AG09309 (cell line): ENCODE measurements at regions not wholly inside any gene's neighbourhood (a gene's known extent, or its start where the extent isn't known, plus 50 kb on each side); places are given as distances from the start of the nearest gene placed in this dataset.
A peak's percentile ranks its signal among the peaks of the same experiment; 100 is the strongest.
"Not testable (repeated sequence)": the region's sequence is repeated elsewhere in the genome, so short reads cannot be mapped to it uniquely, and the experiment has no call there.

Experiments
- DNase-seq: peaks from one replicate; pipeline ENCODE4 v3.0.0-alpha.2; 2010; ENCODE audit warnings: low read depth
- H3K4me3 ChIP-seq: 2 replicates; pipeline ENCODE4 v1.5.1; 2011; ENCODE audit warnings: mild to moderate bottlenecking, low read depth, low read length, moderate library complexity; ENCODE audit not compliant: control insufficient read depth
- TF ChIP-seq, protein P1 (sequence below): IDR thresholded peaks from 2 replicates; pipeline ENCODE4 v1.5.1; 2011; ENCODE audit warnings: mild to moderate bottlenecking, low read depth, low read length, inconsistent platforms; ENCODE audit not compliant: insufficient read depth, control insufficient read depth; ENCODE audit errors: missing control alignments

- peak; percentile 93 for DNase-seq
- H3K4me3 ChIP-seq = no peak overlapping the region
- TF ChIP-seq, protein P1, sequence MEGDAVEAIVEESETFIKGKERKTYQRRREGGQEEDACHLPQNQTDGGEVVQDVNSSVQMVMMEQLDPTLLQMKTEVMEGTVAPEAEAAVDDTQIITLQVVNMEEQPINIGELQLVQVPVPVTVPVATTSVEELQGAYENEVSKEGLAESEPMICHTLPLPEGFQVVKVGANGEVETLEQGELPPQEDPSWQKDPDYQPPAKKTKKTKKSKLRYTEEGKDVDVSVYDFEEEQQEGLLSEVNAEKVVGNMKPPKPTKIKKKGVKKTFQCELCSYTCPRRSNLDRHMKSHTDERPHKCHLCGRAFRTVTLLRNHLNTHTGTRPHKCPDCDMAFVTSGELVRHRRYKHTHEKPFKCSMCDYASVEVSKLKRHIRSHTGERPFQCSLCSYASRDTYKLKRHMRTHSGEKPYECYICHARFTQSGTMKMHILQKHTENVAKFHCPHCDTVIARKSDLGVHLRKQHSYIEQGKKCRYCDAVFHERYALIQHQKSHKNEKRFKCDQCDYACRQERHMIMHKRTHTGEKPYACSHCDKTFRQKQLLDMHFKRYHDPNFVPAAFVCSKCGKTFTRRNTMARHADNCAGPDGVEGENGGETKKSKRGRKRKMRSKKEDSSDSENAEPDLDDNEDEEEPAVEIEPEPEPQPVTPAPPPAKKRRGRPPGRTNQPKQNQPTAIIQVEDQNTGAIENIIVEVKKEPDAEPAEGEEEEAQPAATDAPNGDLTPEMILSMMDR = no peak
These were observed 335.8 kb upstream of the SFRP2 start for GRCh38 chr4:154124539-154125255.

GRCh38 chr4:154123897-154124296 lies 335.0 kb upstream of the SFRP2 start:
- H3K4me3 ChIP-seq = no peak overlapping the region
- TF ChIP-seq, protein P1 = no peak
- no peak for DNase-seq

DNA sequence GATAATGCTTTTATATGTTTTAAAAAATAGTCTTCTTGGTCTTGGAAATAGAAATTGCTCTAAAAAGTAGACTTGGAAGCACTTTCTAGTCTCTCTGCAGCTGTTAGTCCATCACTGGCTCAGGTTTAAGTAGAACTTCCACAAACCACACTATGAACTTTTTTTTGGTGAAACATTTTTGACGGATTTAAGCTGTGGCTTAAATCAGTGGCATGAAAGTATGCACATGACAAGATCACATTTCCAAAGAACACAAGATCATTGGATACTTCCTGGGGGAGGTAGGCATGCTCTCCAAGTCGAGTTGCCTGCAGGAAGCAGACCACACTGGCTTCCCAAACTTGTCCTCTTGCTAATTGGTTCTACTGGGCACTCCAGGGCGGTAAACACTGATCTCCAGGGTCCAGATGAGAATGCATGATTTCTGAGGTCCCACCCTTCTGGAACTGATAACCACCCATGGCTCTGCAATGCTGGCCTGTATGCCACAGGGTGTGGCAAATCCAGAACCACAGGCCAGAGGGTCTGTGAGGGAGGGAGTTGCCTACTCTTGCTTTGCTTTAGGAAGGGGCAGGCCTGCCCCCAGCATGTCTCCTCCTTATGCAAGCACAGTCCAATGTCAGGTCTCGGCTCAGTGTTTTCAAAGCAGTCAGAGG lies 331.9 kb upstream of the SFRP2 start:
- no peak for DNase-seq
- TF ChIP-seq, protein P1 = no peak
- no peak overlapping the region for H3K4me3 ChIP-seq

DNA sequence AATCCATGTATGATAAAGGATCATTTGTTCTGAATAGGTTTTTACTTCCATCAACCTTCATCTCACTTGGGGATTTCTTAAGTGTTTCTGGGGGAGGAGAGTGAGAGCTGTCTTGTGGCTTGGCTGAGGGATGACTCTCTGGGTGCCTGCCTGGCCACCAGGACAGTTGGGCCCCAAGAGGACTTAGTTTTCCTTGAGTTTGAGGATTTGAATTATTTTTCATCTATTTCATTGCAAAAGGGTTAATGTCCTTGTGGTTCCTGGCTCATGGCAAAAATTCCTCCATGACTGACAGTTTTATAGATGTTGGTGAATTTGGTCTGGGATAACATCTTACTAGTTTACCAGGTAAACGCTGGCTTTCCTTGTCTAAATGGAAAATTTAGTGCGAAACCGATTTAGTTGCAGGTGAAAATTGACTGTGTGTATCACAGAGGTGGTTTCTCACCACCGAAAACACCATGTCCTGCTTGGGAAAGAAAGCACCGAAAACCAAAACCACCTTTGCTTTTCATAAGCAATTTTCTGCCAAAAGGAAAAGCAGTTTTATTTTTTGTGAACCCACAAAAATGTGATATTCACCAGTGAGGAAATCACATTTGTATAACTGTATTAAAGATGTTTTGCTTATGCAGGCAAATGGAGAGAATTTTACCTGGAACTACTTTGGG lies 331.3 kb upstream of the SFRP2 start:
- TF ChIP-seq, protein P1 = no peak
- no peak overlapping the region for H3K4me3 ChIP-seq
- DNase-seq = no peak

DNA sequence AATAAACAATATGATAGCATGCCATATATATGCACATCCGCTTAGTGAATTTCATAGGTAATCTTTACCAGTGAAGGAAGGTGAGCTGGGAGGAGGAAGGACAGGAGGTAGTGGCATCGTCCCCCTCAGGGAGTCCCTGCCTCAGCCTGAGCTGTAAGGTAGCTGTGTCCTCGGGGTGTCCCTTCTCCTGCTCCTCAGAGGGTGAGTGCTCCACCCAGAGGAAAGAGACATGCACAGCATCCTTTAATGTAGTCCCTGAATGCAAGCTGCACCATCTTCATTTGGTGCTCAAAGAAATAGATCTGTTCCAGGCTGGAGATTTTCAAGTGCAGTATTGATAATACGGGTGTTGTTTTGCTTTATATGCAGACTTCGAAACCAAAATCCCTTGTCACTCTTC lies 330.4 kb upstream of the SFRP2 start:
- no peak for DNase-seq
- TF ChIP-seq, protein P1 = no peak
- no peak overlapping the region for H3K4me3 ChIP-seq

DNA sequence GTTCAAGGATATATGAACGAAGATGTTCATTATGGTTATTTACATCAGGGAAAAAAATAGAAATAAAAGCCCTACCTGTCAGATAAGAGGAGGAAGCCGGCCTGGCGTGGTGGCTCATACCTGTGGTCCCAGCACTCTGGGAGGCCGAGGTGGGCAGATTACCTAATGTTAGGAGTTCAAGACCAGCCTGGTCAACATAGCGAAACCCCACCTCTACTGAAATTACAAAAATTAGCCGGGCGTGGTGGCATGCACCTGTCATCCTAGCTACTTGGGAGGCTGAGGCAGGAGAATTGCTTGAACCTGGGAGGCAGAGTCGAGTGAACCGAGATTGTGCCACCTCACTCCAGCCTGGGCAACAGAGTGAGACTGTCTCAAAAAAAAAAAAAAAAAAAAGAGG lies 328.8 kb upstream of the SFRP2 start:
- not testable (repeated sequence) for DNase-seq, H3K4me3 ChIP-seq

DNA sequence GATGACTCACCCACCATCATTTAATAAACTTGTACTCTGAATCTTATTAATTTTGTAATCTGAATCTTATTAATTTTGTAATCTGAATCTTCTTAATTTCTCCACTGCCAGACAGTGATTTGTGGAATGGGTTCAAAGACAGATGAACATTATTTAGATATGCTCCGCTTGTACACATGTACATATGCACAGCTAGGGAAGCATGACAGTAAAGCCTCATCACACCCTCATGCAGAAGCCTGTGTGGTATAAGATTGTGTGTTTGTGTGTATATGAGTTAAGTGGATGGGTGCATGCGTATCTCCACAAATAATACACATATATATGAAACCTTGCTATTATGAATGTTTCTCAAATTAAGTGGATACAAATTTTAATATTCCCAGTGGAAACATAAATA lies 318.5 kb upstream of the SFRP2 start:
- TF ChIP-seq, protein P1 = no peak
- no peak for DNase-seq
- no peak overlapping the region for H3K4me3 ChIP-seq
